PC-9 (cell line): ENCODE measurements at regions not wholly inside any gene's neighbourhood (a gene's known extent, or its start where the extent isn't known, plus 50 kb on each side); places are given as distances from the start of the nearest gene placed in this dataset.
"Not testable (repeated sequence)": the region's sequence is repeated elsewhere in the genome, so short reads cannot be mapped to it uniquely, and the experiment has no call there.

Source experiments
- BruUV-seq: library from RNA; stranded (reverse); fragments of 400-500 nt; replicated peaks from 2 replicates; lab custom pipeline; 2021; lab: Mats Ljungman, UMichigan
- CTCF ChIA-PET: fragments of 300-600 bp; sonication (Branson Sonifier 250); formaldehyde crosslinking; loops from one replicate; lab custom pipeline; 2022; ENCODE audit warnings: antibody characterized with exemption; lab: Charles Lee
- POLR2A ChIA-PET: fragments of 300-600 bp; sonication (Branson Sonifier 250); formaldehyde crosslinking; loops from one replicate; lab custom pipeline; 2022; ENCODE audit warnings: antibody characterized with exemption; ENCODE audit not compliant: unreplicated experiment; lab: Charles Lee
- DNase-seq, 2 experiments: peaks; one replicate each; pipeline versions ENCODE4 v3.0.0 to v3.0.0-alpha.2; 2015 to 2022; ENCODE audit warnings: mixed read lengths in 1 of 2
- H2AFZ ChIP-seq: fragments of 200-600 bp; sonication (generic); 2 replicates; pipeline ENCODE4 v1.8.1; 2017; ENCODE audit warnings: antibody characterized with exemption
- H3F3A ChIP-seq: fragments of 200-600 bp; sonication (generic); 2 replicates; pipeline ENCODE4 v1.8.1; 2017; ENCODE audit warnings: antibody characterized with exemption, mild to moderate bottlenecking, low read depth; ENCODE audit not compliant: insufficient read depth
- H3K27ac ChIP-seq: fragments of 200-600 bp; sonication (generic); 2 replicates; pipeline ENCODE4 v1.6.1; 2016; ENCODE audit warnings: mixed run types
- H3K27me3 ChIP-seq: fragments of 200-600 bp; sonication (generic); 2 replicates; pipeline ENCODE4 v1.6.1; 2016; ENCODE audit warnings: low read depth, mixed run types; ENCODE audit not compliant: insufficient read depth
- H3K36me3 ChIP-seq: fragments of 200-600 bp; sonication (generic); 2 replicates; pipeline ENCODE4 v1.6.1; 2016; ENCODE audit warnings: low read depth, mixed run types
- H3K4me1 ChIP-seq: fragments of 200-600 bp; sonication (generic); replicated peaks from 2 replicates; pipeline ENCODE4 v1.6.1; 2016; ENCODE audit warnings: mixed run types; ENCODE audit not compliant: insufficient read depth
- H3K4me2 ChIP-seq: fragments of 200-600 bp; sonication (generic); 2 replicates; pipeline ENCODE4 v1.6.1; 2017; ENCODE audit warnings: mixed run types
- H3K4me3 ChIP-seq: fragments of 200-600 bp; sonication (generic); 2 replicates; pipeline ENCODE4 v1.6.1; 2016; ENCODE audit warnings: mixed run types
- H3K79me2 ChIP-seq: fragments of 200-600 bp; sonication (generic); 2 replicates; pipeline ENCODE4 v1.6.1; 2017; ENCODE audit warnings: low read depth, mixed run types
- H3K9me2 ChIP-seq: fragments of 200-600 bp; sonication (generic); 2 replicates; pipeline ENCODE4 v1.8.1; 2017; ENCODE audit warnings: mild to moderate bottlenecking; ENCODE audit not compliant: insufficient read depth
- H3K9me3 ChIP-seq: fragments of 200-600 bp; sonication (generic); 2 replicates; pipeline ENCODE4 v1.8.1; 2016; ENCODE audit warnings: low read depth; ENCODE audit not compliant: insufficient read depth
- H4K20me1 ChIP-seq: fragments of 200-600 bp; sonication (generic); 2 replicates; pipeline ENCODE4 v1.8.1; 2017; ENCODE audit not compliant: insufficient read depth
- CTCF ChIP-seq: fragments of 200-600 bp; sonication (generic); conservative IDR thresholded peaks from 2 replicates; pipeline ENCODE4 v1.6.1; 2017; ENCODE audit warnings: mixed run types, antibody characterized with exemption, mild to moderate bottlenecking, moderate library complexity
- EZH2 ChIP-seq: fragments of 200-600 bp; sonication (generic); IDR thresholded peaks from 2 replicates; pipeline ENCODE4 v1.8.0; 2017; ENCODE audit warnings: antibody characterized with exemption, low read depth
- intact Hi-C: fragments of 100-400 bp; cut with micrococcal nuclease; formaldehyde crosslinking; loops from one replicate; pipeline ENCODE4 v1.10.0; 2022; ENCODE audit not compliant: unreplicated experiment

- Histone ChIP-seq H3F3A (no peaks in the 10 kb centered on the region), H3K36me3 (no peaks in the 10 kb centered on the region), H3K4me3 (no peak overlapping the region), H3K9me2 (no peaks in the 10 kb centered on the region), H2AFZ (no peak overlapping the region), H3K27ac (no peak overlapping the region), H4K20me1 (no peaks in the 10 kb centered on the region), H3K9me3 (no peaks in the 10 kb centered on the region), H3K4me1 (no peaks in the 10 kb centered on the region), H3K4me2 (no peak overlapping the region), H3K79me2 (no peaks in the 10 kb centered on the region), H3K27me3 (peaks cover 67% of the 10 kb centered on the region)
- TF ChIP-seq CTCF (no peak), EZH2 (no peak)
- DNase-seq: no peak
- ChIA-PET POLR2A (no interaction called here), CTCF (no interaction called here)
- no TSS peak for BruUV-seq
- intact Hi-C loops: no loop called here
Observed at GRCh38 chr10:2885288-2886278, 181.8 kb upstream of the PFKP start.

GRCh38 chr10:2883983-2884540, 183.3 kb upstream of the PFKP start:
- H4K20me1 ChIP-seq, BruUV-seq, DNase-seq, H3K9me3 ChIP-seq, H3K4me2 ChIP-seq, H3K79me2 ChIP-seq, CTCF ChIA-PET, H2AFZ ChIP-seq, H3K9me2 ChIP-seq, intact Hi-C loops, POLR2A ChIA-PET, H3F3A ChIP-seq, H3K36me3 ChIP-seq, H3K4me3 ChIP-seq, H3K4me1 ChIP-seq, H3K27ac ChIP-seq: not testable (repeated sequence)
- H3K27me3 ChIP-seq: peaks cover 78% of the 10 kb centered on the region

GRCh38 chr10:2883238-2883637, 184.1 kb upstream of the PFKP start:
- DNase-seq: no peak
- H3K27ac ChIP-seq: no peak overlapping the region
- ChIA-PET POLR2A (no interaction called here), CTCF (no interaction called here)
- no peaks in the 10 kb centered on the region for H3K36me3 ChIP-seq
- no peaks in the 10 kb centered on the region for H3F3A ChIP-seq
- TF ChIP-seq CTCF: no peak
- no peak for TF ChIP-seq EZH2
- no peak overlapping the region for H3K4me3 ChIP-seq
- intact Hi-C loops: no loop called here
- H3K9me3 ChIP-seq: no peaks in the 10 kb centered on the region
- no peaks in the 10 kb centered on the region for H3K4me1 ChIP-seq
- H4K20me1 ChIP-seq: no peaks in the 10 kb centered on the region
- H3K79me2 ChIP-seq: no peaks in the 10 kb centered on the region
- H3K4me2 ChIP-seq: no peak overlapping the region
- BruUV-seq: no TSS peak
- H2AFZ ChIP-seq: no peak overlapping the region
- H3K9me2 ChIP-seq: no peaks in the 10 kb centered on the region
- H3K27me3 ChIP-seq: peaks cover 82% of the 10 kb centered on the region
